ENCODE measurements at regions not wholly inside any gene's neighbourhood (a gene's known extent, or its start where the extent isn't known, plus 50 kb on each side); places are given as distances from the start of the nearest gene placed in this dataset.
"Not testable (repeated sequence)": the region's sequence is repeated elsewhere in the genome, so short reads cannot be mapped to it uniquely, and the experiment has no call there.

DNA sequence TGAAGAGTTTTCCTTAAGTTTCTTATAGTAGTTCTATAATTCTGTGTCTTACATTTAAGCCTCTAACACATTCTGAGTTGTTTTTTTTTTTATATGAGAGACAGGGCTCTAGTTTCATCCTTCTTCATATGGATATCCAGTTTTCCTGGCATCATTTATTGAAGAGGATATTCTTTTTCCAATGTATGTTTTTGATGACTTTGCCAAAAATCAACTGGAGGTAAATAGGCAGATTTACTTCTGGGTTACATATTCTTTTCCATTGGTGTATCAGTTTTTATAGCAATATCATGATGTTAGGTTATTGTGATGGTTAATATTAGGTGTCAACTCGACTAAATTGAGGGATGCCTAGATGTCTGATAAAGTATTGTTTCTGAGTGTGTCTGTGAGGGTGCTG lies 650.7 kb upstream of the GRID2 start:
- DNase-seq = no peak

DNA sequence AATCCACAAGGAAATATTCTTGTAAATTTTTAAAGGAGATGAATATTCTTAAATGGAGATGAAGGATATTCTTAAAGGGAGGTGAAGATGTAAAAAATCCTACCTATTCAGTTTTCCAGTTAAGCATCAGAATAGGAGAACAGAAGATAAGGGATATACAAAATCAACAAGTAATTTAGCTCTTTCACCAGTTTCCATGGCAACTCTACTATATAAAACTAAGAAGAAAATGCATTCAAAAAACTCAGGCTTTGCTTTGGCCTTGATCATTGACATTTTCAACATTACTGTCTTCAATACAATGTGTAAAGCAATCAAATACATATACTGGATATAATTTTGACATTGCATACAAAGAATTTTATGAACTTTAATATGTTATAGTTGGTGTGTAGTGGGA lies 622.7 kb upstream of the GRID2 start:
- no peak for DNase-seq

GRCh38 chr4:91681544-91681943 lies 622.2 kb upstream of the GRID2 start:
- no peak for DNase-seq

DNA sequence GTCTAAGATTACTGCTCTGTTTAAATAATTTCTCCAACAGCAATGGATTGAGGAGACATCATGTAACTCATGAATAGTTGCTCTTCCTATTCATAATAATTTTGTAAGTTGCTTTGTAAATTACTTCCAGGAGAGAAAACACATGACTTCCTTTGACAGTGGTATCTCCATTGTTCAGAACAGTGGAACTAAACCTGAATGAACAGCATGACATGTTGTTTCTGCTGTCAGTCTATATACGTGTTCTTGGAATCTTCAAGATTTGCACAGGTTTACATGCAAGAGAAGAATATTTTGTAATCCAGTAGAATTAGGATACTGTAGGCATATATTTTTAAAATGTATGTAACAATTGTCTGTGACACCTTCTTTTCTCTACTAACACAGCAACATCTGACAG lies 618.8 kb upstream of the GRID2 start:
- DNase-seq = no peak

DNA sequence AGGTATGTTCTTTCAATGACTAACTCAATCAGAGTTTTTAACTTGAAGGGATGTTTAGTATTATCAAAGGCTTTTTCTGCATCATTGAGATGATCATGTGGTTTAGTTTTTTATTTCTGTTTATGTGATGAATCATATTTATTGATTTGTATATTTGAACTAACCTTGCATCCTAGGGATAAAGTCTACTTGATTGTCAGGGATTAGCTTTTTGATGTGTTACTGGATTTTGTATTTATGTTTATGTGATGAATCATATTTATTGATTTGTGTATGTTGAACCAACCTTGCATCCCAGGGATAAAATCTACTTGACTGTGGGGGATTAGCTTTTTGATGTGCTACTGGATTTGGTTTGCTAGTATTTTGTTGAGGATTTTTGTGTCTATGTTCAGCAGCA lies 615.4 kb upstream of the GRID2 start:
- DNase-seq = no peak

GRCh38 chr4:91699691-91700090 lies 604.1 kb upstream of the GRID2 start:
- DNase-seq = not testable (repeated sequence)

GRCh38 chr4:91729851-91730250 lies 573.9 kb upstream of the GRID2 start:
- no peak for DNase-seq

GRCh38 chr4:91734682-91735081 lies 569.1 kb upstream of the GRID2 start:
- no peak for DNase-seq

- not testable (repeated sequence) for DNase-seq
Observed at GRCh38 chr4:91738831-91739230, 564.9 kb upstream of the GRID2 start.

DNA sequence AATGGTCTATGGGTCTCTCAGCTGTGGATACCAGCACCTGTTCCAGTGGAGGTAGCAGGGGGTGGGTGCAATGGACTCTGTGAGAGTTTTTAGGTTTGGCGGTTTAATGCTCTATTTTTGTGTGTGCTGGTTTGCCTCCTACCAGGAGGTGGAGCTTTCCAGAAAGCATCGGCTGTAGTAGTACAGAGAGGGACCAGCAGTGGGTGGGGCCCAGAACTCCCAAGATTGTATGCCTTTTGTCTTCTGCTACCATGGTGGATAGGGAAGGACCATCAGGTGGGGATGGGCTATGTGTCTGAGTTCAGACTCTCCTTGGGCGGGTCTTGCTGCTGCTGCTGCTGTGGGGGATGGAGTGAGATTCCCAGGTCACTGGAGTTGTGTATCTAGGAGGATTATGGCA lies 557.2 kb upstream of the GRID2 start:
- DNase-seq = no peak

- DNase-seq = no peak
Observed at GRCh38 chr4:91751961-91752360, 551.8 kb upstream of the GRID2 start.

DNA sequence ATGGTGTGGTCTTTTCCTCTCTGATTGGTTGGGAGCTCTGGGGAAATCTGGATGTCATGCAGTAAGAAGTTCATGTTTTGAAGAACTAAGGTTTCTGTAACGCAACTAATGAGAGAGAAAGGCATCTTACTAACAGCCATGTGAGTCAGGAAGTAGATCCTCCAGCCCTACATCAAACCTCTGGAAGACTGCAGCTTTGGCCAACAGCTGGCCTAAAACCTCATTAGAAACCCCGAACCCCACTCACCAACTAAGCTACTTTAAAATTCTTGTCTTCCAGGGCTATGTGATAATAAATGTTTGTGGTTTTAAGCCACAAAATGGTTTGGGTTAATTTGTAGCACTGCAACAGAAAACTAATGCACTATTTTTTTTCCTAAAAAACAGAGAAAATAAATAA lies 549.0 kb upstream of the GRID2 start:
- no peak for DNase-seq

- DNase-seq = no peak
Observed at GRCh38 chr4:91758487-91758886, 545.3 kb upstream of the GRID2 start.

GRCh38 chr4:91764085-91764484 lies 539.7 kb upstream of the GRID2 start:
- no peak for DNase-seq

GRCh38 chr4:91769912-91770311 lies 533.9 kb upstream of the GRID2 start:
- DNase-seq = no peak

- not testable (repeated sequence) for DNase-seq
Observed at GRCh38 chr4:91791631-91792030, 512.1 kb upstream of the GRID2 start.

DNA sequence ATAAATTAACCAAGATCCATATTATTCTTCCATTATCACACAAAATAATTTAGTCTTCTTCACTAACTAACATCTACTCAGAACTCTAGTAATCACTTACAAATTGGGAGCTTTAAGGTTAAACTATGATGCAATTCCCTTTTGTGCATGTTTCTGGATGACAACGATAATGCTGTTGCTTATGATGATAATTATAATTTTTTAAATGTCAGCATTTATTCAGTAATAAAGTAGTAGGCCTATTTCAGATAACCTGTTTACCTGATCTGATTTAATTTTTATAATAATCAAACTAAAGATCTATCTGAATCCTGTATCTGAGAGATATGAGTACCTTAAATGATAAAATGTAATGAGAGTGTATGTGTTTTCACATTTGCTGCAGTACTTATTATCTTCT lies 507.8 kb upstream of the GRID2 start:
- DNase-seq = no peak

DNA sequence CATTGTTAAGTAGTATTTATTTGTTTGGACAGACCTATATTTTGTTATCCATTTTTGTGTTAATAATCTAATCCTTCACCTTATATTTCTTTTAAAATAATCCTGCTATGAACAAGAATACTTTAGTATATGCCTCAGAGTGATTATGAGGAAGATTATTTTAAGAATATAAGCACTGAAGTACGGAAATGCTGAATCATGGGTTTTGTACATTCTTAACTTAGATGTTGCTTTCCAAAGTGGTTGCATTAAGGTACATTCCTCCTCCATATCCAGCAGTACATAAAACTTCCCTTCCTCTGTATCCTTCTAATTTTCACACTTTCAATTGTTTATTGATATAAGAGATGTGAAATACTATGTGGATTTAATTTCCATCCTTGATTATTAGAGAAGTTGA lies 491.4 kb upstream of the GRID2 start:
- DNase-seq = no peak

DNA sequence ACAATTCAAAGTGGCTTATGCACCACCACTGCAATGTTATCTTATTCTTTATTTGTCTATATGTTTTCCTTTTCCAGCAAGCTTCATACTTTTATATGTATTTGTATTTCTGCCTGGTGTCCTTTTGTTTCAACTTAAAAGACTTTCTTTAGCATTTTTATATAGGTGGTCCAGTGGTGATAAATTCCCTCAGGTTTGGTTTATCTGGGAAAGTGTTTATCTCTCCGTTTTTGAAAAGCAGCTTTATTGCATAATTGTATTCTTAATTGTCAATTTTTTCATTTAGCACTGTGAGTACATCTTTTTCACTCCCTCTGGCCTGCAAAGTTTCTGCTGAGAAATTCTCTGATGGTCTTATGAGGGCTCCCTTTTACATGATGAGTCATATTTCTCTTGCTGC lies 479.0 kb upstream of the GRID2 start:
- DNase-seq = no peak

- DNase-seq = no peak
Observed at GRCh38 chr4:91826186-91826585, 477.6 kb upstream of the GRID2 start.

- no peak for DNase-seq
Observed at GRCh38 chr4:91827914-91828313, 475.9 kb upstream of the GRID2 start.

DNA sequence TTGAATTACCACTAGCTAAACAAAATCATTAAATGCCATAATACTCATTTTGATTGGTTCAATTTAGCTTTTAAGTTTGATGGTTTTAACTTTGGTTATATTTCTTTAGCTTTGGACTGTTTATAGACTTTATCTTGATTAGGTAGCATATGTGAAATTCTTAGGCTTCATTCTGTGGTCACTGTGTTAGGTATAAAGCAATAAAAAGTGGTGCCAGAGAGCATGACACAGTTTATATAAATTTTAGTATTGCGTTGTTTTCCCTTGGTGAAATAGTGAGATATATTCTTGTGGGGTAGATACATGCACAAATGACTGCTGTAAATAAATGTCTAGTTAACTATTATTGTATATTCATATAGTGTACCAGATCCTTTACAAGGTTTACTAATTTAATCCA lies 474.2 kb upstream of the GRID2 start:
- no peak for DNase-seq

- DNase-seq = no peak
Observed at GRCh38 chr4:91830681-91831395, 472.9 kb upstream of the GRID2 start.

GRCh38 chr4:91837608-91838029 lies 466.1 kb upstream of the GRID2 start:
- no peak for DNase-seq

GRCh38 chr4:91838181-91838861 lies 465.4 kb upstream of the GRID2 start:
- DNase-seq = no peak
